RCC 7860 (cell line): ENCODE measurements at regions not wholly inside any gene's neighbourhood (a gene's known extent, or its start where the extent isn't known, plus 50 kb on each side); places are given as distances from the start of the nearest gene placed in this dataset.

Experiments used
- DNase-seq: peaks from one replicate; pipeline ENCODE4 v3.0.0-alpha.2; 2015; ENCODE audit warnings: low spot score
- FAIRE-seq: peaks from 2 replicates; lab custom pipeline; 2012; peaks lifted over from hg19 to GRCh38; lab: Jason Lieb, UNC

DNA sequence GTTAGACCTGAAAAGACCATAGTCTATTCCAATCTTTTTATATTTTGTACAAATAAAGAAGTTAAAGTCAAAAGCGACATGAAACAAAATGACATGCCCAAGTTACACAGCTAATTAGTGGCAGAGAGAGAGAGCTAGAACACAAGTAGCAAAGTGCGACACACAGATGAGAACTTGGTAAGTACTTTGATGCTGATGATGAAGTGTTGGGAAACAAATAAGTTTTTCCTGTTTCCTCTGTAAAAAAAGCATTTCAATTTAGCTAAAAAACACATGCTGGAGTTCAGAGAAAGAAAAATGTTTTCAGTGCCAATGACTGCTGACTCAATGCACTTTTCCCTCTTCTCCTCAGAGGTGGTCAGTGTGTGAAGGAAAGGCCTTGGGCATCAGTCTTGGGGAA lies 226.9 kb downstream of the PAX3 start:
- DNase-seq: no peak
- FAIRE-seq: no peak

DNA sequence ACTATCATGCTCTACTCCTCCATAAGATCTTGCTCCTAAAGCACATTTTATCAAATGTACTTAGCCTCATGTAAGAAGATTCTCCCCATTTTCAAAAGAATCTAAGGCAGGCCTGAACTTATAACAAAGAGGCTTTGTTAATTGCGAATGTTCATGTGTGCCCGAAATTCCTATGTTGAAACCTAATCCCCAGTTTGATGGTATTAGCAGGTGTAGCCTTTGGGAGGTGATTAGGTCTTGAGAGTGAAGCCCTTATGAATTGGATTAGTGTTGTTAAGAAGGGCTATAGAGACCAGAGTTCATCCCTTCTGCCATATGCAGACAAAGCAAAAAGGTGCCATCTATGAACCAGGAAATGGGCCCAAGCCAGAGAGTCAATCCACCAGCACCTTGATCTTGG lies 234.5 kb downstream of the PAX3 start:
- no peak for DNase-seq
- no peak for FAIRE-seq

DNA sequence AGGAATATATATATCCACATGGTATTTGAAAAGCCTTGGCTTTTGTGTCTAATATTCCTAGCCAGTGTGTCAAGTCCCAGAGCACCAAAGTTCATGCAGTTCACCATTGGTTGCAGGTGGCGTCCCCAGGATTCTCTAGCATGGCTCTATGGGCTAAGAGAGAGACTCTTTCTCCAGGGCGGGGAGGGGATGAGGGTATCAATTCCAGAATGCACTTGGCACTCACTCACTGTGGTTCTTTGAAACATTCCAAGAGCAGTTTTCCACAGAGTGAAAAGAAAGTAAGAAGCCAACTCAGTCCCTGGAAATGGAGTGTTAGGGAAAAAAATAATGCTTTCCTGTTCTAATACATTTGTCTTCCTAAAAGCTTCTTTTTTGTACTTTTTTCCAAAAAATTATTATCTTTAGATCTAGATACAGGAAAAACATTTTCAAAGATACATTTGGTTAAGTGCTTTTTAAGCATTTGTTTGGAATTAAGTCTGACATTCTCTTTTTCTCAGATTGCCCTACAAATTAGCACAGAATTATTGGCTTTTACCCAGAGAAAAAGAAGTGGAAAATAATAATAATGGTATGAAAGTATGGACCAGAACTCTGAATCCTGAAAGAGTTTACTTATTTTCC lies 239.9 kb downstream of the PAX3 start:
- FAIRE-seq (no peak), DNase-seq (no peak)

DNA sequence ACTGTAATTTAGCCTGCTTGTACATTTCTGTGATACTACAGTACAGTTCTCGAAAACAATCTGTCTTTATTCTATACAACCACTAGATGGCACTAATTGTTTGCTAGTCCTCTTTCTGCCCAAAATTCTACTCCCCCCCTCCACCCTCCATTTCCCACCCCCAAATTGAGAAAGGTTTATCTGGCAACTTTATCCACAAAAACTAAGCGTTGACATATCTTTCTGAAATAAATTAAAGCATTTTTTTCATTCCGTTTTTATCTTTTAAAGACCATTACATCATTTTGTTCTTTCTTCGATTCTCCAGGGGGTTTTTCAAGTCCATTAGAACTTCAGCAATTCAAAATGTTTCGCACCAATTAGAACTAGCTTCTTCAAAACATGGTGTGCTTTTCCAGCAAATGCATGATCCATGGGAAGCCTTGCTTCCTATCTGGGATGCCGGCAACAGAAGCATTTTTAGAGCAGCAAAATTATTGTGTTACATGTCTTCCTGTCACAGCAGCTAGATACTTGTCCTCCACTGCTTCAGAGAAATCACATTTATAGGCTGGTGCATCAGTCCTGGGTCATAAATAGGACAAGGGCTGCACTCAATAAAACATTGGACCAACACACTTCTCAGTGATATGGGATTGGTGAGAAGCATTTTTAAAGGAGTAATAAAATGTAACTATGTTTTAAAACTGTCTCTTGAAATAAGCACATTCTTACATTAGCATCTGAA lies 241.3 kb downstream of the PAX3 start:
- FAIRE-seq (no peak), DNase-seq (no peak)

DNA sequence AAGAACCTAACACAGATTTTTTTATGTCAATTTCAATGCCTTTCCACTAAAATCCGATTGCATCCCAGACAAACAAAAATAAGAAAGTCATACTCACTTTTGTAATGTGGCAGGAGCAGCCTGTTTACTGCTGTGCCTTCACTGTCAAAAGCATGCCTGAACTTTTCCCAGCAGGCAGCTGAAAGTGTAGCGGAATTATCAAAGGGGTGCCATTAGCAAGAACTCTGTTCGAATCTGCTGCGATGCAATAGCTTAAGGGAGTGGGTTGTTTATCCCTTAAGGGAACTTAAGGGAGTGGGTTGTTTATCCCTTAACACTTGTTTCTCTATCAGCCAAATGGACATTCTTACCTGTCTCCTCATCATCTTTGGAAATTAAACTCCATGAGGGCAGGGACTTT lies 243.5 kb downstream of the PAX3 start:
- FAIRE-seq (no peak), DNase-seq (no peak)

DNA sequence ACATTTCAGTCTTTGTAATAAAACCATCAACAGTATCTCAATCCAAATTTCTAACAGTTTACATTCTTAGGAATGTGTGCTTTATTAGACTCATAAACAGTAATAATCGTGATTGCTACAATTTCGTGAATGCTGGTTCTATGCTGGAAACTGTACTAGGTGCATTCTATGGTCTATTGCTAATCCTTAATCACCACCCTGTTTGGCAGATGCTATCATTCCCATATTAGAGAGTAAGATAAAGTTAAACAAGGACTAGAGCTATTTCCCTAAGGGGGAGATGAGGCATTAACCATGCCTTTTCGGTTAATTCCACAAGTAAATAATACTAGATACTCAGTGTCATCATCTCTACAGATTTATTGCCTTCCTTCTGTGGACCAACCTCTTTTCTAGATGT lies 244.0 kb downstream of the PAX3 start:
- no peak for DNase-seq

DNA sequence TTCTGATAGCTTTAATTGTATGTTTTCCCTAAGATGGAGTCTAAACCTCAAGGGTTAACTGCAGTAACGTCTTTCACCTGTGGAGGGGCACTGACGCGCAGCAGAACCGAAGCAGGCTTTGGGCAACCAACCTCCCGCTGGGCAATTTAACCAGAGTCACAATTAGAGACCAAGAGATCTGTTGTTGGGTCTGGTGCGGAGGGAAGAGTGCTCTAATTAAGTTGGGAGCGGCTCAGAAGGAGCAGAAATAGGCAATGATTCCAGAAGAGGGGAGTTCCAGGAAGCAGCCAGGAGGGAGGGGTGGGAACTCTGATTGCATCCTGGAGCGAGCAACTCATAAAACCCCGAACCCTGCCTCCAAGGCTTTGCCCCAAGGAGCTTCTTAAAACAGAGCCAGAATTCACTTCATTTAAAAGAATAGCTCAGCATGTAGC lies 245.8 kb downstream of the PAX3 start:
- FAIRE-seq: no peak
- DNase-seq: no peak

More for the DNA sequence above, 244.0 kb downstream of the PAX3 start:
- no peak for FAIRE-seq

DNA sequence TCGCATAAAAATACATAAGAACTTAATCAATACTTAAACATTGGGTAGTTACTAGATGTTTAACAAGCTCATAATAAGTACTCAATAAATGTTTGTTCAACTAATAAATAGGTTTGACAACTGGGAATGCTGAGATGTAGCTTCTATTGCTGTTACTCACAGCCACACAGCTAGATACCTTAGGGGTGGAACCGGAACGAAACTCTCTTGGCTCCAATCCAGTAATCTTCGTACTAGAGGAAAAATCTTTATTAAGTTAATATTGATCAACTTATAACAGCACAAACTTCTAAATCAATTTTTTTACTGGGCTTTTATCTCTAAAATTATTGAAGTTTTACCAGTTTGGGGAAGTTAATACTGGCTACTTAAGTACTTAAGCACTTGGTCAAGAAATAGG lies 247.8 kb downstream of the PAX3 start:
- FAIRE-seq: no peak
- DNase-seq: no peak

DNA sequence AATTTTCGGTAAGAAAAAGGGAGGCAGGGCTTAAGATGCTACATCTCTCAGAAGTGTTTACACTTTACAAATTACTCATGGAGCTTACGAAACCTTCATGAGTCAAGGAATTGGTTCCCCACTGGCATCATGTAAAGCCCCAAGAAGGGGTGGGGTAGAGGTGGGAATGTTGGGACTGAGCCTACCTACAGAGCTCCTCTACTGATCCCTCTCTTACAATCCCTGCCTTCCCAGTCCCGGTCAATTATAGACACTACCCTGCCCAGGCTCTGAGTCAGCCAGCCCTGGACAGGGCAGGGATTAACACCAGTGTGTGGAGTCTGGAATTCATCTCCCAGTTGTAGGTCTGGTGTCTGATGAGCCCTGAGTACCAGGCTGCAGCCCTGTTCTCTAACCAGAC lies 248.9 kb downstream of the PAX3 start:
- FAIRE-seq: no peak
- no peak for DNase-seq

DNA sequence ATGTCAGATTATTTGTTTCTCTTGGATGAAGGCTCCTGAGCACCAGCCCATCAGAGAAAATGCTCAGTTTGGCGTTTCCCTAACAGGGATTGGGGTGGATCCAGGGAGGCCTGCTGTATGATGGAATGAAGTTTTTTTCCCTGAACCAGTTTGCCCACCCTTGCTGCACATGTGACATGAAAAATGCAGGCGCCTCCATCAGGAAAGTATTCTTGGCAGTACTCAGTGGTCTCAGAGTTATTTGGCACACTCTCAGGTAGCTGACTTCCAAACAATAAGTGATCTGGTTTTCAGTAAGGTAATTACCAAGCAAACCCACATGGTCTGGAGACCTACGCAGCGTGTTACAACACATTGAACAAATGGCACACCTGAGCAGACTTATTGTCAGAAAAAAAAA lies 254.9 kb downstream of the PAX3 start:
- no peak for FAIRE-seq
- DNase-seq: no peak

DNA sequence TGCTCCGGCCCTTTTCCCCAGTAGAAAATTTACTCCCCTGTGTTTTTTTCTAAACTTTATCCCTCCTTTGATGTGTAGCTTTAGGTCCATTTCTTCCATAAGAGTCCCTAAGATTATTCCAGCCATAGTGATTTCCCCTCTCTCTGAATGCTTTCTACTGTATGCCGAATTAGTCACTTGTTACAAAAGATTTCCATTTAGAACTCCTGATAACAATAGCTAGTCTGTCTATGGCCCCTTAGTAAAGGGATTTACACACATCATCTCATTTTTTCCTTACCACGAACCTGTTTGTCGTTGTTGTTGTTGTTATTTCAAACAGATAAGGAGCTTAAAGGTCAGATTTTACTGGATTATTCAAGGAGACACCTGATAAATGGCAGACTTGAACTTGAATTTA lies 256.1 kb downstream of the PAX3 start:
- no peak for DNase-seq
- no peak for FAIRE-seq

DNA sequence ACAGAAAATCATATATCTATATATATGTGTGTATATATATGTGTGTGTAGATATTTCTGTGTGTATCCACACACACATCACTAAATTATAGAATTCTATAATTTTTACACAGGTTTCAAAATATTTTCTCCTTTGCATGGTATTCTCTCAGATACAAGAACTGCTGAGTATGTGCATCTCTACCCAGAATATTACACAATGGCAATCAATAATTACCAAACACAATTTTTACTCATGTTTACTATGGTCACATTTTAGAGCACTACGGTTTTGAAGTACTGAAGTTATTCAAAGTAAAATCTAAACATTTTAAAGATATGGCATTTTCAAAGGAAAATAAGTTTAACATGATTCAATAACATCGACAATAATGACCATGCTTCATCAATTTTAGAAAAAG lies 258.5 kb downstream of the PAX3 start:
- no peak for DNase-seq
- no peak for FAIRE-seq

DNA sequence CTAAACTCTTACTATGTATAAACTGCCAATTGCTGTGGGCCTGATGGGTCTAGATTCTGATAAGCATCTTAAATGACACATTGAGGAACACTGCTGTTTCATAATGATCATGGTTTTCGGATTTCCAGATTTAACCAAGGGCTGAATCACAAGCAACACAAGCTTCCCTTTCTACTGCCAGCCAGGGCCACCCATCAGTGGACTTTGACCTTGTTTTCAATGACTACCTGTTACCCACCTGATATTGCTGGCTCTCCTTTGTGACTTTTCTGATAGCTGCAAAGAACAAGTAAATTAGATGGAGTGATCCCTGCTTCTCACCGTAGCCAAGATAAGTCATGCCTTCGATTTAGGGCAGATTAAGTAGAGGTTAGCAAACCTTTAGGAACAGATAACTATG lies 259.0 kb downstream of the PAX3 start:
- FAIRE-seq (no peak), DNase-seq (no peak)

DNA sequence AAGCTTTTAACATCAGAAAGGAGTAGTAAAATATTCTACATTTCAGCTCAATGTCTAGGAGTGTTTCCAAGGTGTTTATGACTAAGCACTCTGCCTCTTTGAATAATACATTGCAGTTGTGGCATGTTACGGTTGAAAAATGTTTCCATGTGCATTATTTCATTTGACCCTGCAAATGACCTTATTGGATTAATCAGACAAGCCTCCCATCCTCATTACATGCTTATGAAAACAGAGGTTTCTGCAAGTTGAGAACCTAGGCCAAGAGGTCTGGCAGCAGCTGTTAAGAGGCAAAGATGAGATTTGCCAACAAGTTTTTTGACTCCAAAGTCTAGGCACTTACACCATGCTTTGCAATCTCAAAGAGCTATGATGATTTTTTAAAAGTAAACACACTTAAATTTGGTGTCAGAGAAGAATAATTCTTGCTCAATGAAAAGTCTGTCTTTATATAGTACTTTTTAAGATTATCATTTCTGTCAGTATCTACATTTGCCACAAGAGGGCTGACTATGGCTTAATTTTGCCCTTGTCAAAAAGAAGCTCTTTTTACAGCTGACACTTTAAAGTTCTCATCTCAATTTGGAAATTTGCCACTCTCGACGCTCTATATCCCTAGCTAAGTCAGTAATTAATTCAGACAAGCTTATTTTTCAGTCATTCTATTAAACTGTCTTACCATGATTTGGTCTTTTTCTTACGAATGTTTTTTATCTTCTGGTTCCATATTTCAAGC lies 260.6 kb downstream of the PAX3 start:
- FAIRE-seq: no peak
- DNase-seq: peak; percentile 11

DNA sequence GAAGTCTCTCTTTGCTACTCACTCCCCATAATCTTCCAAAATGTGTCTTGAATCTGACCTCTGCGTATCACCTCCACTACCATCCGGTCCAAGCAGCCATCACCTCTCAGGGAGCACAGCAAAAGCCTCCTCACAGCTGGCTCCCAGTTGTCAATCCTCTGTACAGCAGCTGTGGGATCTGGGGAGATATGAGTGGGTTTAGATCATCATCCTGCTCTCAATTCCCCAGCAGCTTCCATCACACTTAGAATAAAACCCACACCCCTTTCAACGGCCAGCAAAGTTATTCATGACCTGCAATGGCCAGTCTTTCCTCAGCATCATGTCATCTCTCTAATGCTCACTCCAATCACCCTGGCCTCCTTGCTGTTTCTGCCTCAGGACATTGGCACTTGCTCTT lies 261.6 kb downstream of the PAX3 start:
- FAIRE-seq (no peak), DNase-seq (no peak)

DNA sequence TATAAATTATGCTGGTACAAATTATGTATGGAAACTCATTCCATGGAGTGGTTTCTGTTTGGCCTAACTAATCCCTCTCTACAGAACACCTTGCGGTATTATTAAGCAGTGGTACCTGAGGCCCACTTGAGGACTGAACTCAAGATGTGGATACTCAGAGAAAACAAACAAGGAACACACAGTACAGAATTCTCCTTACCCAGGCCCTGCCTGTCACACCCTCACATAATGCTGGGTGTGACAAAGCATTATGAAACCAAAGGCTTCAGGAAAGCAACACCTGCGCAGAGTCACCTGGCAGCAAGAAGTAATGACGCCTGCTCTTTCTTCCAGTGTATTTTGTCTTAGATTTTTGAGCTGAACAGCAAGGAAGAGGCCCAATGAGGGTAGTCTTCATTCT lies 264.7 kb downstream of the PAX3 start:
- DNase-seq: no peak
- FAIRE-seq: no peak

DNA sequence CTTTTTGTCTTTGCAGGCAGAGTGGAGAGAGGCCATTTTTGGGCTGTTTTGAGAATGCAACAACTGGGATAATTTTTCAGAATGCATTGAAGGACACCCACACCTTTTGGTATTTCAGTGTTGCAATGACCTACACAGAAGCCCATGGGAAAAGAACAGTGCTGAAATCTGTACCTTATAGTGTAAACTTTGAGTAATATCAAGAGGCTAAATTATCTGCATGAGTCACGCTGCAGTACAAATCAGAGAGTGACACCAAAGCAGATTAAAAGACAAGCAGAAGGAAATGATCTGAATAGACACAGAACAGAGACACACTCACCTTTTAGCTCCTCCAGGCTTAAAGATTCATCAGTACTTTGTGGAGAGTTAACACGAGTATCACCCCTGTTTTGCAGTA lies 265.3 kb downstream of the PAX3 start:
- FAIRE-seq (no peak), DNase-seq (no peak)

DNA sequence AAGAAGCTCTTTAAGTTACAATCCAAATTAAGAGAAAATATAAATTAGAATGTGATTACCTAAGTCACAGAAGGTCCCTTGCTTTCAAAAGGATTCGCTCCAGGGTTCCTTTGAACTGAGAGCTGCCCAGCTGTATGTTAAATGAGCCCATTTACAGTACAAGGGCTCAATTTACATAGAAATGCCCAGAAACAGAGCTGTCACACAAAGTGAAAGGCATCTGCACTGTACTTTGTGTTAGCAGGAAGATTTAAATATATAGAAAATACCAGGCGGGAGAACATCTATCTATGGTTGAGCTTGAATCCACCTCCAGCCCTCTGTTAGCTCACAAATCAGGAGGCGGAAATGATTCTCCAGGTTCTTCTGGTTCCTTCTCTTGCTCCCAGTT lies 272.9 kb downstream of the PAX3 start:
- DNase-seq (no peak), FAIRE-seq (no peak)

DNA sequence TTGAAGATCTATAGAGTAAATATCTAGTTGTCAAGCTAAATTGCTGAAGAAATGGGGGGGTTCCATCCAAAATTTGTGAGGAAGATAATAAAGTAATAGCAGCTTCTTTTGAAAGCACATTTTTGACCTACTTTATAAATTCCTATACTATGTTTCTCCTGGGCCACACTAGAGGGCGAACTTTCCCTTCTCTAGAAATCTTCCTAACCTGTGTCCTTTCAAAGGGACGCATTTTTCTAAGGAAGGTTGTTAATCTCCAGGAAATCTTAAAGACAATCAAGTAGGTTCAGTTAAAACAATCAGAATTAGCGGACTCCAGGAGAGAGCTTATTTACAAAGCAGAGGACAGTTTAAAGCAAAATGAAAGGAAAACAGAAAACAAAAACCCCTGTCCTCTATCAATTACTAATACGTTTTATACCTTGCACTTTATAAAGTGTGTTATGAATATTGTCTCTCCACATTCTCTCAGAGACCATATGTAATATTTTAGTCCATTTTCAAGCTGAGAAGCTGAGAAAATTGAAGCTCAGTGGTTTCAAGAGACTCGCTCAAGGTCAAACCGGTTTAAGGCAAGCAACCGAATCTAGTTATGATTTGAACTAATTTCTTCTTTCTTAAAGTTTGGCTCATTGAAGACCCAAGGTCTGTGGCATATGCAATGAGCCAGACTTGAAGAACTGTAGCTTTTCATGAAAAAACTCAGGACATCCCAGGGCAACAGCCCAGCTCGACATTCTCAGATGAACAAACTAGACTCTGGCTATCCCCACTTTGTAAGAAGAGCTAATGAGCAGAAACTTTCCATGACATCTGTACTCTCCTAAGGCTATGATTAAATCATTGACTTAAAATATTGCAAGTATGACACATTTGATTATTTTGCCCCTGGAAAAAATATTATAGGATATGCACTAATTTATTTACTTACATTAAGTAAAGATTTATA lies 273.6 kb downstream of the PAX3 start:
- FAIRE-seq (peak; percentile 52), DNase-seq (peak; percentile 21)

DNA sequence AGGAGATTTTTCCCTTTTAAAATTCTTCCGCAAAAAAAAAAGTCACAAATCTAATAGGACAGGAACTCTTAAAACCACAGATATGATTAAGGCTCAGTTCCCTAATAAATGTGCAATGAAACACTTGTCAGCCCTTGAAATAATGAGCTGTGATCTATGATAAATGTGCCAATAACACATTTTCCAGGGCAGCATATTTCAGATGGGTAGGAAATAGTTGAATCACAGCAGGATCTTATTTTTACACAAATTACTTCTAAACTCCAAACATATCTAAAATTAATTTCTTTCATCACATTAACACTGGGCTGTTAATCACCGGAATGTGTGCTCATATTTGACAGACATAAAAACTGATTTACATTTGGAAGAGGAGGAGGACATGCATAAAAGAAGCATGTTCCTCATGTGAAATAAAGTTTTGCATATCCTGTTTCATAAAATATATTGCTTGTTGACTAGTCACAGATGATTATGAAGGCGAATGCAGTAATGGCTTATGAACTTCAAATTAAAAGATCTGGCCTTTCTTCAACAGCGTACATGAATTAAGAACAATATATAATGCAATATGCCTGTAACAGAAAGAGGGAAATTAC lies 281.4 kb downstream of the PAX3 start:
- FAIRE-seq: no peak
- DNase-seq: no peak

DNA sequence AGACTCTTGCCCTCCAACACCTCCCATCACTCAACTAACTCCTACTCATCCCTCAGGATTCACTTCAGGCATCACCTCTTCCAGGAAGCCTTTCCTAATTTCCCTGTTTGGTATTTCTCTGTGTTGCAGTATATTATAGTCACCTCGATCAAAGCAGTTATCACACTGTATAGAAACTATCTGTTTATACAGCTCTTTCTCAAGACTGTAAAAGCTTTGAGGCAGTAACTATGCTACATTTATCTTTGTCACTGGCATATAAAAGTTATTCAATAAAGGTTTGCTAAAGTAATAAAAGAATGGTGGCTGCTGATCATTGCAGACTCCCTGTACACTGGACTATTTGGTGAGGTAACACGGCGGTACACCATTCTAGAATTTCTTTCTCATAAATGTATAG lies 284.9 kb downstream of the PAX3 start:
- FAIRE-seq: no peak
- no peak for DNase-seq
